K562 (cell line): ENCODE measurements at regions not wholly inside any gene's neighbourhood (a gene's known extent, or its start where the extent isn't known, plus 50 kb on each side); places are given as distances from the start of the nearest gene placed in this dataset.

ENCODE experiments used
- ATAC-seq: fragments of 200-7000 bp; cut with Tn5 transposase; 3 replicates; pipeline ENCODE4 v1.9.1; 2020; ENCODE audit warnings: moderate library complexity
- BruUV-seq: library from RNA; stranded (reverse); fragments of 400-500 nt; replicated peaks from 2 replicates; lab custom pipeline; 2021; lab: Mats Ljungman, UMichigan
- CTCF ChIA-PET: fragments of 300-600 bp; formaldehyde crosslinking; extraction: SDS; loops from one replicate; lab custom pipeline; 2021; ENCODE audit warnings: low intra/inter-chr PET ratio; lab: Yijun Ruan, JAX
- POLR2A ChIA-PET: fragments of 300-600, 350-650 bp; sonication (Branson Sonifier 250); formaldehyde crosslinking; extraction: SDS; loops from one replicate; lab custom pipeline; 2021; ENCODE audit warnings: antibody characterized with exemption, inconsistent platforms; lab: Yijun Ruan, JAX
- DNase-seq, 4 experiments: peaks; one replicate each; pipeline versions ENCODE4 v3.0.0 to v3.0.0-alpha.2; 2011 to 2018; ENCODE audit warnings: low spot score in 3 of 4, mixed read lengths in 3 of 4; ENCODE audit errors: extremely low read depth in 1 of 4
- FAIRE-seq: peaks from 2 replicates; lab custom pipeline; 2011; peaks lifted over from hg19 to GRCh38; lab: Jason Lieb, UNC
- H2AFZ ChIP-seq: 2 replicates; pipeline ENCODE4 v1.6.0; 2011; ENCODE audit warnings: low read depth, low read length, control low read depth, inconsistent platforms
- H3K27ac ChIP-seq: fragments of 200-600 bp; 3 replicates; pipeline ENCODE4 v1.8.0; 2011; ENCODE audit warnings: low read depth, mild to moderate bottlenecking, control low read depth, inconsistent platforms, low read length, moderate library complexity, mixed read lengths; ENCODE audit errors: extremely low read depth
- H3K27me3 ChIP-seq, 2 experiments: fragments of 300-600 bp in 1 of 2; 2 replicates in 1 of 2; 3 replicates in 1 of 2; pipeline versions ENCODE4 v1.6.0 to v1.8.0; 2011; ENCODE audit warnings: inconsistent platforms in 2 of 2, low read length in 2 of 2, mild to moderate bottlenecking in 1 of 2, mixed read lengths in 1 of 2, moderate library complexity in 1 of 2; ENCODE audit not compliant: control insufficient read depth in 2 of 2, insufficient read depth in 2 of 2
- H3K36me3 ChIP-seq: fragments of 300-600 bp; 3 replicates; pipeline ENCODE4 v1.8.0; 2011; ENCODE audit warnings: mild to moderate bottlenecking, low read length, inconsistent platforms; ENCODE audit not compliant: control insufficient read depth, insufficient read depth
- H3K4me1 ChIP-seq, 2 experiments: fragments of 200-600 bp in 1 of 2; replicated peaks in 1 of 2; 2 replicates in 1 of 2; 3 replicates in 1 of 2; pipeline versions ENCODE4 v1.5.1 to v1.8.0; 2011; ENCODE audit warnings: inconsistent platforms in 2 of 2, low read length in 2 of 2, mild to moderate bottlenecking in 1 of 2, mixed read lengths in 1 of 2, moderate library complexity in 1 of 2; ENCODE audit not compliant: control insufficient read depth in 2 of 2, insufficient read depth in 2 of 2
- H3K4me2 ChIP-seq: 2 replicates; pipeline ENCODE4 v1.6.1; 2011; ENCODE audit warnings: low read length, control low read depth, inconsistent platforms, mixed read lengths; ENCODE audit not compliant: insufficient read depth
- H3K4me3 ChIP-seq: fragments of 200-600 bp; sonication (generic), shearing (Covaris generic); 2 replicates; pipeline ENCODE4 v1.5.1; 2016; ENCODE audit warnings: control low read depth, inconsistent platforms
- H3K79me2 ChIP-seq: fragments of 200-600 bp; 3 replicates; pipeline ENCODE4 v1.8.0; 2011; ENCODE audit warnings: low read length, inconsistent platforms; ENCODE audit not compliant: control insufficient read depth, insufficient read depth
- H3K9ac ChIP-seq, 2 experiments: 2 replicates each; pipeline versions ENCODE4 v1.6.0 to v1.6.1; 2011; ENCODE audit warnings: low read depth in 2 of 2, low read length in 2 of 2, control low read depth in 1 of 2, inconsistent platforms in 1 of 2, mild to moderate bottlenecking in 1 of 2, mixed read lengths in 1 of 2; ENCODE audit not compliant: insufficient read depth in 1 of 2
- H3K9me1 ChIP-seq: one replicate; pipeline ENCODE4 v1.6.0; 2011; ENCODE audit warnings: inconsistent platforms, mild to moderate bottlenecking, low read length, moderate library complexity; ENCODE audit not compliant: control insufficient read depth, insufficient read depth
- H3K9me3 ChIP-seq: replicated peaks from 2 replicates; pipeline ENCODE4 v1.5.1; 2011; ENCODE audit warnings: low read depth, low read length, inconsistent platforms; ENCODE audit not compliant: control insufficient read depth, insufficient read depth
- H4K20me1 ChIP-seq: replicated peaks from 2 replicates; pipeline ENCODE4 v1.6.1; 2011; ENCODE audit warnings: low read length, inconsistent platforms, mixed read lengths; ENCODE audit not compliant: control insufficient read depth, insufficient read depth
- ARID1B ChIP-seq: fragments of 450-650 bp; IDR thresholded peaks from 2 replicates; pipeline ENCODE4 v1.6.1; 2016; ENCODE audit warnings: antibody characterized with exemption, mild to moderate bottlenecking, inconsistent platforms
- CC2D1A ChIP-seq: fragments of 450-650 bp; IDR thresholded peaks from 2 replicates; pipeline ENCODE4 v1.6.1; 2017; ENCODE audit warnings: mild to moderate bottlenecking
- CHD4 ChIP-seq: fragments of 200-600 bp; sonication (generic); IDR thresholded peaks from 3 replicates; pipeline ENCODE4 v1.6.1; 2012; ENCODE audit warnings: low read depth, mild to moderate bottlenecking, mixed read lengths, low read length, inconsistent platforms; ENCODE audit not compliant: insufficient read depth, insufficient replicate concordance, poor library complexity, severe bottlenecking
- FIP1L1 ChIP-seq: fragments of 200-400 bp; formaldehyde crosslinking; IDR thresholded peaks from 2 replicates; pipeline ENCODE4 v1.6.1; 2018; ENCODE audit warnings: mild to moderate bottlenecking, low read depth, low read length; ENCODE audit not compliant: poor library complexity, severe bottlenecking
- MTF1 ChIP-seq: fragments of 250-450 bp; sonication (Bioruptor Pico); IDR thresholded peaks from 2 replicates; pipeline ENCODE4 v1.9.0; 2021; ENCODE audit warnings: moderate library complexity, mild to moderate bottlenecking, inconsistent platforms, borderline replicate concordance
- RCOR1 ChIP-seq, 2 experiments: IDR thresholded peaks; 2 replicates each; pipeline ENCODE4 v1.6.1; 2012; ENCODE audit warnings: low read depth in 2 of 2, low read length in 2 of 2, borderline replicate concordance in 1 of 2, improper control_type of control experiment in 1 of 2
- SIX5 ChIP-seq, 2 experiments: IDR thresholded peaks; 2 replicates each; pipeline ENCODE4 v1.6.1; 2011; ENCODE audit warnings: low read length in 2 of 2, borderline replicate concordance in 1 of 2, low read depth in 1 of 2, mild to moderate bottlenecking in 1 of 2, moderate library complexity in 1 of 2; ENCODE audit not compliant: insufficient read depth in 1 of 2
- SMARCC2 ChIP-seq: fragments of 450-650 bp; IDR thresholded peaks from 2 replicates; pipeline ENCODE4 v1.6.1; 2017; ENCODE audit warnings: antibody characterized with exemption, moderate library complexity, mild to moderate bottlenecking, low read depth
- THRAP3 ChIP-seq: fragments of 450-650 bp; IDR thresholded peaks from 2 replicates; pipeline ENCODE4 v1.6.1; 2016; ENCODE audit warnings: mild to moderate bottlenecking, inconsistent platforms, borderline replicate concordance
- ZBTB8A ChIP-seq: fragments of 450-650 bp; IDR thresholded peaks from 2 replicates; pipeline ENCODE4 v1.6.1; 2018; ENCODE audit warnings: mild to moderate bottlenecking, moderate library complexity; ENCODE audit not compliant: partially characterized antibody
- ZNF121 ChIP-seq: sonication (generic); formaldehyde crosslinking; conservative IDR thresholded peaks from 2 replicates; pipeline ENCODE4 v1.8.0; 2022; ENCODE audit warnings: missing genetic modification reagents
- ZNF253 ChIP-seq: fragments of 250-450 bp; sonication (Bioruptor Pico); conservative IDR thresholded peaks from 2 replicates; pipeline ENCODE4 v1.6.1; 2021; ENCODE audit warnings: mild to moderate bottlenecking
- ZNF263 ChIP-seq: sonication (generic); formaldehyde crosslinking; IDR thresholded peaks from 2 replicates; pipeline ENCODE4 v1.8.0; 2022; ENCODE audit warnings: mild to moderate bottlenecking, missing genetic modification reagents, borderline replicate concordance
- WGBS: fragments of 100-300 bp; shearing (Covaris generic); methylation state at CpG from one replicate; pipeline ENCODE4 v1.1.6; 2016; ENCODE audit warnings: low coverage, mixed read lengths; ENCODE audit not compliant: insufficient coverage; ENCODE audit errors: missing lambda C conversion rate; 5-methylcytosine and 5-hydroxymethylcytosine counted together
- in situ Hi-C: fragments of 300-500 bp; cut with MboI; formaldehyde crosslinking; loops from 4 replicates; pipeline ENCODE4 v1.15.0; 2018; ENCODE audit warnings: inconsistent platforms, mixed read lengths
- intact Hi-C: fragments of 100-400 bp; cut with micrococcal nuclease; formaldehyde crosslinking; loops from 2 replicates; pipeline ENCODE4 v1.14.2; 2022
- TF ChIP-seq, protein P1 (sequence below): sonication (generic); formaldehyde crosslinking; IDR thresholded peaks from 2 replicates; pipeline ENCODE4 v1.8.0; 2022; ENCODE audit warnings: missing genetic modification reagents, mild to moderate bottlenecking, borderline replicate concordance
- TF ChIP-seq, protein P2 (sequence below): fragments of 450-650 bp; formaldehyde crosslinking; IDR thresholded peaks from 2 replicates; pipeline ENCODE4 v1.4.0; 2020; ENCODE audit warnings: mild to moderate bottlenecking, moderate library complexity
- TF ChIP-seq, protein P3 (sequence below): fragments of 250-450 bp; sonication (Bioruptor Pico); IDR thresholded peaks from 2 replicates; pipeline ENCODE4 v1.8.0; 2022; ENCODE audit warnings: moderate library complexity, mild to moderate bottlenecking, inconsistent platforms
- TF ChIP-seq, protein P4 (sequence below): fragments of 250-450 bp; sonication (Bioruptor Pico); IDR thresholded peaks from 2 replicates; pipeline ENCODE4 v1.8.0; 2021; ENCODE audit warnings: borderline replicate concordance, mild to moderate bottlenecking, moderate library complexity; ENCODE audit not compliant: poor library complexity, severe bottlenecking

DNA sequence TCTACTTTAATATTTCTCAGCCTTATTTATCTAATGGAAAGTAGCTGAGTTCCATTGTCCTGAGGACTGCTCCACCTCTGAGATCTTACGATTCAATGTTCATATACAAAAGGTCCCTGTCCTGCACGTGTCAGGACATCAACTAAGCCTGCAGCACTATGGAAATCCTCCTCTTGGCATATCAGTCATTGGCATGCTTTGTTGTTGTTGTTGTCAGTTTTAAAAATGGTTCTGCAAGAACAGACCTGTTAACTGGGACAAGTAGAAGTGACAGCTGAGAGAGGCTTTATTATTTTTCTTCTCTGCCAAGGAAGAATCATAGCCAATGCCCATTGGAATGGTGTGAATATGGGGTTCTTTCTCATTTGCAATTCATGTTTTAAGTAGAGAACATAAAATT lies 450.1 kb upstream of the PKDCC start:
- FAIRE-seq (no peak), DNase-seq (no peak), ATAC-seq (no peak)
- no peaks in the 10 kb centered on the region for H3K36me3 ChIP-seq
- TF ChIP-seq FIP1L1 (no peak), ARID1B (no peak), ZBTB8A (no peak), SIX5 (IDR thresholded peaks at IDR 0.05; ENCODE audit: borderline replicate concordance in 1 of 2, insufficient read depth in 1 of 2, low read depth in 1 of 2, low read length in 2 of 2) (no peak), ZNF121 (no peak), ZNF253 (no peak), SMARCC2 (no peak), THRAP3 (no peak), MTF1 (CRISPR knock-in tag) (no peak), CC2D1A (no peak), CHD4 (no peak), RCOR1 (IDR thresholded peaks at IDR 0.05; ENCODE audit: borderline replicate concordance in 1 of 2, low read depth in 2 of 2, low read length in 2 of 2) (no peak), ZNF263 (no peak)
- TF ChIP-seq, protein P1, sequence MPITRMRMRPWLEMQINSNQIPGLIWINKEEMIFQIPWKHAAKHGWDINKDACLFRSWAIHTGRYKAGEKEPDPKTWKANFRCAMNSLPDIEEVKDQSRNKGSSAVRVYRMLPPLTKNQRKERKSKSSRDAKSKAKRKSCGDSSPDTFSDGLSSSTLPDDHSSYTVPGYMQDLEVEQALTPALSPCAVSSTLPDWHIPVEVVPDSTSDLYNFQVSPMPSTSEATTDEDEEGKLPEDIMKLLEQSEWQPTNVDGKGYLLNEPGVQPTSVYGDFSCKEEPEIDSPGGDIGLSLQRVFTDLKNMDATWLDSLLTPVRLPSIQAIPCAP (CRISPR knock-in tag): no peak
- TF ChIP-seq, protein P2, sequence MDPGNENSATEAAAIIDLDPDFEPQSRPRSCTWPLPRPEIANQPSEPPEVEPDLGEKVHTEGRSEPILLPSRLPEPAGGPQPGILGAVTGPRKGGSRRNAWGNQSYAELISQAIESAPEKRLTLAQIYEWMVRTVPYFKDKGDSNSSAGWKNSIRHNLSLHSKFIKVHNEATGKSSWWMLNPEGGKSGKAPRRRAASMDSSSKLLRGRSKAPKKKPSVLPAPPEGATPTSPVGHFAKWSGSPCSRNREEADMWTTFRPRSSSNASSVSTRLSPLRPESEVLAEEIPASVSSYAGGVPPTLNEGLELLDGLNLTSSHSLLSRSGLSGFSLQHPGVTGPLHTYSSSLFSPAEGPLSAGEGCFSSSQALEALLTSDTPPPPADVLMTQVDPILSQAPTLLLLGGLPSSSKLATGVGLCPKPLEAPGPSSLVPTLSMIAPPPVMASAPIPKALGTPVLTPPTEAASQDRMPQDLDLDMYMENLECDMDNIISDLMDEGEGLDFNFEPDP (CRISPR knock-in tag): no peak
- TF ChIP-seq, protein P3, sequence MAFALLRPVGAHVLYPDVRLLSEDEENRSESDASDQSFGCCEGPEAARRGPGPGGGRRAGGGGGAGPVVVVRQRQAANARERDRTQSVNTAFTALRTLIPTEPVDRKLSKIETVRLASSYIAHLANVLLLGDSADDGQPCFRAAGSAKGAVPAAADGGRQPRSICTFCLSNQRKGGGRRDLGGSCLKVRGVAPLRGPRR (CRISPR knock-in tag): no peak
- TF ChIP-seq, protein P4, sequence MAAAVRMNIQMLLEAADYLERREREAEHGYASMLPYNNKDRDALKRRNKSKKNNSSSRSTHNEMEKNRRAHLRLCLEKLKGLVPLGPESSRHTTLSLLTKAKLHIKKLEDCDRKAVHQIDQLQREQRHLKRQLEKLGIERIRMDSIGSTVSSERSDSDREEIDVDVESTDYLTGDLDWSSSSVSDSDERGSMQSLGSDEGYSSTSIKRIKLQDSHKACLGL (CRISPR knock-in tag): no peak
- no peak overlapping the region for H3K27ac ChIP-seq
- H3K79me2 ChIP-seq: no peaks in the 10 kb centered on the region
- ChIA-PET POLR2A (interaction anchor here (0.9 kb wide), 1 partner anchor 11 kb away, joined by 4 read pairs; no protein-coding TSS in a partner anchor), CTCF (no interaction called here)
- no peaks in the 10 kb centered on the region for H3K9me3 ChIP-seq
- no peak overlapping the region for H3K4me2 ChIP-seq
- intact Hi-C loops (no loop called here), in situ Hi-C loops (no loop called here)
- BruUV-seq: no TSS peak
- H3K27me3 ChIP-seq: no peaks in the 10 kb centered on the region
- H3K4me3 ChIP-seq: no peak overlapping the region
- H2AFZ ChIP-seq: no peak overlapping the region
- H3K4me1 ChIP-seq: no peaks in the 10 kb centered on the region
- no peaks in the 10 kb centered on the region for H3K9me1 ChIP-seq
- H4K20me1 ChIP-seq: no peaks in the 10 kb centered on the region
- no peak overlapping the region for H3K9ac ChIP-seq
- WGBS: 0% methylated on average over 2 of the region's 2 CpGs
